ENCODE measurements at regions not wholly inside any gene's neighbourhood (a gene's known extent, or its start where the extent isn't known, plus 50 kb on each side); places are given as distances from the start of the nearest gene placed in this dataset.

DNA sequence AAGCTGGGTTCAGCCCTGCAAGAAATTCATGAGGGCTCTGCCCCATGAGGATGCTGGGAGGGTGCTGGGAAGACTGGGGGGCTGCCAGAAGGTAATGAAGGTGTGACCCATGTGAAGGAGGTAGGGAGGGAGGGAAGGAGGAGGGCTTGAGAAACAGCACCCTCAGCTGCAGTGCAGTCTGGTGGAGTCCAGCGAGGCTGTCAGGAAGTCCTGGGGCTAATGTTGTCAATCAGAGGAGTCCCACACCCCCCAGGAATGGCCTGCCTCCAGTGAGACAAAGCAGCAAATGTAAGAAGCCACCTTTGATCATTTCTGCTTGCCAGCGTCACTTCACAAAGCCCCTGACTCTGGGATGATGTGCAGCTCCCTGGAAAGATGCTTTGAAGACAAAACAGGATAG, 248.4 kb downstream of the SH3BP4 start:
- H3K27me3 ChIP-seq (ENCODE audit: control insufficient read depth, insufficient read depth, low read length): no peaks in the 10 kb centered on the region
- TF ChIP-seq, protein P1, sequence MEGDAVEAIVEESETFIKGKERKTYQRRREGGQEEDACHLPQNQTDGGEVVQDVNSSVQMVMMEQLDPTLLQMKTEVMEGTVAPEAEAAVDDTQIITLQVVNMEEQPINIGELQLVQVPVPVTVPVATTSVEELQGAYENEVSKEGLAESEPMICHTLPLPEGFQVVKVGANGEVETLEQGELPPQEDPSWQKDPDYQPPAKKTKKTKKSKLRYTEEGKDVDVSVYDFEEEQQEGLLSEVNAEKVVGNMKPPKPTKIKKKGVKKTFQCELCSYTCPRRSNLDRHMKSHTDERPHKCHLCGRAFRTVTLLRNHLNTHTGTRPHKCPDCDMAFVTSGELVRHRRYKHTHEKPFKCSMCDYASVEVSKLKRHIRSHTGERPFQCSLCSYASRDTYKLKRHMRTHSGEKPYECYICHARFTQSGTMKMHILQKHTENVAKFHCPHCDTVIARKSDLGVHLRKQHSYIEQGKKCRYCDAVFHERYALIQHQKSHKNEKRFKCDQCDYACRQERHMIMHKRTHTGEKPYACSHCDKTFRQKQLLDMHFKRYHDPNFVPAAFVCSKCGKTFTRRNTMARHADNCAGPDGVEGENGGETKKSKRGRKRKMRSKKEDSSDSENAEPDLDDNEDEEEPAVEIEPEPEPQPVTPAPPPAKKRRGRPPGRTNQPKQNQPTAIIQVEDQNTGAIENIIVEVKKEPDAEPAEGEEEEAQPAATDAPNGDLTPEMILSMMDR (IDR thresholded peaks at IDR 0.05; ENCODE audit: insufficient read depth, low read depth, low read length): no peak
- DNase-seq (ENCODE audit: low read depth): no peak
- H3K4me3 ChIP-seq (ENCODE audit: low read depth, low read length): no peak overlapping the region
- ChIA-PET POLR2A (no interaction called here), CTCF (interaction anchor here (0.6 kb wide), 1 partner anchor 13 kb away, joined by 3 read pairs; no protein-coding TSS in a partner anchor)
- no peaks in the 10 kb centered on the region for H3K36me3 ChIP-seq (ENCODE audit: control insufficient read depth, insufficient read depth, low read length)

DNA sequence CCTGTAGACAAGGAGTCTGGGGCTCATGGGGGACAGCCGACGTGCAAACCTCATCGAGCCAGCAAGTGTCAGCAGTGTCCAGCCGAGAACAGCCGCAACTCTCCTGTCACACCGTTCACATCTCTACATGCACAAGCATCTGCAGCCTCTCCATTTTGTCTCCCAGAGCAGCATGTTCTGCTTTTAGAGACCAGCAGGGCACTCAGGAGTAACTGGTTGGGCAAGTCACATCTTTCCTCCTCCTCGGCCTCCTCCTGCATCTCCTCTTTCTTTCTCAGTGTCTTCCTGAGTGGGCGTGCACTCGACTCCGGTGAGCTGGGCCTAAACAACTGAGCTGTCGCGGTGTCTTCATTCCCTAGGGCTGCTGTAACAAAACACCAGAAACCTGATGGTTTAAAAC, 249.9 kb downstream of the SH3BP4 start:
- Histone ChIP-seq H3K27me3 (ENCODE audit: control insufficient read depth, insufficient read depth, low read length) (no peaks in the 10 kb centered on the region), H3K4me3 (ENCODE audit: low read depth, low read length) (no peak overlapping the region), H3K36me3 (ENCODE audit: control insufficient read depth, insufficient read depth, low read length) (no peaks in the 10 kb centered on the region)
- CTCF ChIA-PET: interaction anchor here (1.0 to 1.3 kb wide), 2 partner anchors 13 to 393 kb away, joined by 3 read pairs; no protein-coding TSS in a partner anchor
- no peak for DNase-seq (ENCODE audit: low read depth)
- TF ChIP-seq, protein P1 (IDR thresholded peaks at IDR 0.05; ENCODE audit: insufficient read depth, low read depth, low read length): no peak
- POLR2A ChIA-PET: no interaction called here

DNA sequence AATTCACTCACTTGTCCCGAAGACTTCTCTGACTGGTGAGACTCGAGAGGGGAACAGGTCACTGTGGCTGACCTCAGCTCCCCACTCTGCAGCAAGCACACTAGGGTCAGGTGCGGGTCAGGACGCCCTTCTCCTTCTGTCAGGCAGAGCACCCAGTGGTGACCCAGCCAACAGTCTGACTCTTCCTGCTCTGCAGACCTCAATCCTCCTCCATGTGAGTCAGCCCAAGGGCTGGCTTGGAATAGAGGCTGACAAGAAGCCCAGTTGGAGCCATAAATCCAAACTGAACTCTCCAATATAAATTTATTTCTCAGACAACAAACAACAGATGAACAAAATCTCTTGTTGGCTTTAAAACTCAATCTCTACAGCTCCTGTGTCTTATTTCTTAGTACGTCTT, 253.1 kb downstream of the SH3BP4 start:
- TF ChIP-seq, protein P1 (IDR thresholded peaks at IDR 0.05; ENCODE audit: insufficient read depth, low read depth, low read length): no peak
- no peak overlapping the region for H3K4me3 ChIP-seq (ENCODE audit: low read depth, low read length)
- DNase-seq (ENCODE audit: low read depth): no peak
- CTCF ChIA-PET: interaction anchor here (0.6 kb wide), 1 partner anchor 975 kb away, joined by 3 read pairs; no protein-coding TSS in a partner anchor
- POLR2A ChIA-PET: no interaction called here
- H3K27me3 ChIP-seq (ENCODE audit: control insufficient read depth, insufficient read depth, low read length): no peaks in the 10 kb centered on the region
- no peaks in the 10 kb centered on the region for H3K36me3 ChIP-seq (ENCODE audit: control insufficient read depth, insufficient read depth, low read length)

DNA sequence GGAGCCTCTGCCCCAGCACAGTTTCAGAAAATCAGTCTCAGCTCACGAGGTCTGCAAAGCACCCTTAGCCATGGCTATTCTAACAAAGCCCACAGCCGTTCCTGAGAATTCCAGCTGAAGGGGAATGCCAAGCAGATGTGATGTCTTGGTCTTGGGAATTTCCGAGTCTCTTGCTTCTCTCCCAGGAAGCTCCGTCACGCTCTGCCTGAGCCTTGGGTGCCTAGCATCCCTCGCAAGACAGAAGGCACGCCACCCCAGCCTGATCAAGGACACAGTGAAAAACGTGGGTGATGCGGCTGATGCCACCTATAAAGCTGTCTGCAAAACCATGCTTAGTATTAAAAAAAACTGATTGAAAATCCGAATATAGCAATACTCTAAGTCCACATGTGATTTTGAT, 254.6 kb downstream of the SH3BP4 start:
- CTCF ChIA-PET: no interaction called here

DNA sequence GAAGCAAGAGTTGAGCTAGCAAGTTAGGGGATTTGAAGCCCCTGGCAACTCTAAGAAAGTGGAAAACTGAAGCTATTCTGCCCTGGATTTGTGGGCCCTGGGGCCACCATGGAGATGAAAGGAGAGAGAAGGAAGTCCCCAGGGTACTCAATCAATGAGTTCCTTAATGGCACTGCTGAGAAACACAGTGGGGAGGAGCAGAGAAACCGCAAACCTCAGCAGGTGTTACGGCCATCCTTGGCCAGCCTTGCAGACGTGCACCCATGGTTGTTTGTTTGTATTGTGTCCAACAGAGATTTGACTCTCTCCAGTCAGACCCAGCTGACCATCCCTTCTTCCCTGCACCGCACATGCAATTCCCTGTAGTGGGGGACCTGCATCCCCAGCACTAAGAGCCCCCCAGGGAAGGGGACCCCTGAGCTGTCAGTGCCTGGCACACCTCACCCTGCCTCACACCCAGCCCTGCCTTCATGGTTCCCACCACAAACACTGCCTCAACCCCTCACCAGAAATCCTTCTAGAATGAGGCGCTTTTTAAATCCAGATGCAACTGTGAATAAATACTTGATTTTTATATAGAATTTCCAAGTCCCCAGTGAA, 255.3 kb downstream of the SH3BP4 start:
- no peak for DNase-seq (ENCODE audit: low read depth)
- ChIA-PET CTCF (no interaction called here), POLR2A (no interaction called here)
- Histone ChIP-seq H3K4me3 (ENCODE audit: low read depth, low read length) (no peak overlapping the region), H3K27me3 (ENCODE audit: control insufficient read depth, insufficient read depth, low read length) (no peaks in the 10 kb centered on the region), H3K36me3 (ENCODE audit: control insufficient read depth, insufficient read depth, low read length) (no peaks in the 10 kb centered on the region)
- TF ChIP-seq, protein P1 (IDR thresholded peaks at IDR 0.05; ENCODE audit: insufficient read depth, low read depth, low read length): no peak

More for the DNA sequence above, 254.6 kb downstream of the SH3BP4 start:
- Histone ChIP-seq H3K27me3 (ENCODE audit: control insufficient read depth, insufficient read depth, low read length) (no peaks in the 10 kb centered on the region), H3K4me3 (ENCODE audit: low read depth, low read length) (no peak overlapping the region), H3K36me3 (ENCODE audit: control insufficient read depth, insufficient read depth, low read length) (no peaks in the 10 kb centered on the region)
- POLR2A ChIA-PET: no interaction called here
- TF ChIP-seq, protein P1 (IDR thresholded peaks at IDR 0.05; ENCODE audit: insufficient read depth, low read depth, low read length): no peak
- no peak for DNase-seq (ENCODE audit: low read depth)
